Ishikawa (cell line): ENCODE measurements at regions not wholly inside any gene's neighbourhood (a gene's known extent, or its start where the extent isn't known, plus 50 kb on each side); places are given as distances from the start of the nearest gene placed in this dataset.

Source experiments
- CEBPB ChIP-seq: IDR thresholded peaks from 2 replicates; pipeline ENCODE4 v1.6.1; 2012
- CREB1 ChIP-seq: IDR thresholded peaks from 2 replicates; pipeline ENCODE4 v1.6.1; 2012; ENCODE audit warnings: low read depth
- EGR1 ChIP-seq: IDR thresholded peaks from 2 replicates; pipeline ENCODE4 v1.6.1; 2012
- EP300 ChIP-seq: IDR thresholded peaks from 2 replicates; pipeline ENCODE4 v1.6.1; 2012; ENCODE audit warnings: borderline replicate concordance
- FOXM1 ChIP-seq: IDR thresholded peaks from 2 replicates; pipeline ENCODE4 v1.6.1; 2012; ENCODE audit warnings: low read depth, borderline replicate concordance
- MAX ChIP-seq: IDR thresholded peaks from 2 replicates; pipeline ENCODE4 v1.6.1; 2012
- NFIC ChIP-seq: IDR thresholded peaks from 2 replicates; pipeline ENCODE4 v1.6.1; 2012
- RAD21 ChIP-seq: IDR thresholded peaks from 2 replicates; pipeline ENCODE4 v1.6.1; 2012; ENCODE audit warnings: low read depth
- TAF1 ChIP-seq: IDR thresholded peaks from 2 replicates; pipeline ENCODE4 v1.6.1; 2012; ENCODE audit warnings: low read depth, mild to moderate bottlenecking
- TCF12 ChIP-seq: IDR thresholded peaks from 2 replicates; pipeline ENCODE4 v1.6.1; 2012; ENCODE audit warnings: low read depth
- TEAD4 ChIP-seq: IDR thresholded peaks from 2 replicates; pipeline ENCODE4 v1.6.1; 2012
- YY1 ChIP-seq: IDR thresholded peaks from 2 replicates; pipeline ENCODE4 v1.6.1; 2012; ENCODE audit warnings: low read depth
- ZBTB7A ChIP-seq: IDR thresholded peaks from 2 replicates; pipeline ENCODE4 v1.6.1; 2012; ENCODE audit warnings: low read depth
- TF ChIP-seq, protein P1 (sequence below): IDR thresholded peaks from 2 replicates; pipeline ENCODE4 v1.6.1; 2012; ENCODE audit warnings: low read depth, mild to moderate bottlenecking
- TF ChIP-seq, protein P2 (sequence below): IDR thresholded peaks from 2 replicates; pipeline ENCODE4 v1.6.1; 2012

GRCh38 chr14:48954446-48954845 lies 631.7 kb downstream of the RPS29 start:
- TF ChIP-seq EGR1 (no peak), FOXM1 (no peak), CREB1 (no peak), EP300 (no peak), TCF12 (no peak), NFIC (no peak), CEBPB (no peak), MAX (no peak), YY1 (no peak), TEAD4 (no peak), TAF1 (no peak), ZBTB7A (no peak), RAD21 (no peak)
- TF ChIP-seq, protein P1, sequence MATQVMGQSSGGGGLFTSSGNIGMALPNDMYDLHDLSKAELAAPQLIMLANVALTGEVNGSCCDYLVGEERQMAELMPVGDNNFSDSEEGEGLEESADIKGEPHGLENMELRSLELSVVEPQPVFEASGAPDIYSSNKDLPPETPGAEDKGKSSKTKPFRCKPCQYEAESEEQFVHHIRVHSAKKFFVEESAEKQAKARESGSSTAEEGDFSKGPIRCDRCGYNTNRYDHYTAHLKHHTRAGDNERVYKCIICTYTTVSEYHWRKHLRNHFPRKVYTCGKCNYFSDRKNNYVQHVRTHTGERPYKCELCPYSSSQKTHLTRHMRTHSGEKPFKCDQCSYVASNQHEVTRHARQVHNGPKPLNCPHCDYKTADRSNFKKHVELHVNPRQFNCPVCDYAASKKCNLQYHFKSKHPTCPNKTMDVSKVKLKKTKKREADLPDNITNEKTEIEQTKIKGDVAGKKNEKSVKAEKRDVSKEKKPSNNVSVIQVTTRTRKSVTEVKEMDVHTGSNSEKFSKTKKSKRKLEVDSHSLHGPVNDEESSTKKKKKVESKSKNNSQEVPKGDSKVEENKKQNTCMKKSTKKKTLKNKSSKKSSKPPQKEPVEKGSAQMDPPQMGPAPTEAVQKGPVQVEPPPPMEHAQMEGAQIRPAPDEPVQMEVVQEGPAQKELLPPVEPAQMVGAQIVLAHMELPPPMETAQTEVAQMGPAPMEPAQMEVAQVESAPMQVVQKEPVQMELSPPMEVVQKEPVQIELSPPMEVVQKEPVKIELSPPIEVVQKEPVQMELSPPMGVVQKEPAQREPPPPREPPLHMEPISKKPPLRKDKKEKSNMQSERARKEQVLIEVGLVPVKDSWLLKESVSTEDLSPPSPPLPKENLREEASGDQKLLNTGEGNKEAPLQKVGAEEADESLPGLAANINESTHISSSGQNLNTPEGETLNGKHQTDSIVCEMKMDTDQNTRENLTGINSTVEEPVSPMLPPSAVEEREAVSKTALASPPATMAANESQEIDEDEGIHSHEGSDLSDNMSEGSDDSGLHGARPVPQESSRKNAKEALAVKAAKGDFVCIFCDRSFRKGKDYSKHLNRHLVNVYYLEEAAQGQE = no peak
- TF ChIP-seq, protein P2, sequence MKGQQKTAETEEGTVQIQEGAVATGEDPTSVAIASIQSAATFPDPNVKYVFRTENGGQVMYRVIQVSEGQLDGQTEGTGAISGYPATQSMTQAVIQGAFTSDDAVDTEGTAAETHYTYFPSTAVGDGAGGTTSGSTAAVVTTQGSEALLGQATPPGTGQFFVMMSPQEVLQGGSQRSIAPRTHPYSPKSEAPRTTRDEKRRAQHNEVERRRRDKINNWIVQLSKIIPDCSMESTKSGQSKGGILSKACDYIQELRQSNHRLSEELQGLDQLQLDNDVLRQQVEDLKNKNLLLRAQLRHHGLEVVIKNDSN = no peak

- TF ChIP-seq, protein P2 = no peak
- TF ChIP-seq RAD21 (no peak), CEBPB (no peak), TEAD4 (no peak), MAX (no peak), TAF1 (no peak), ZBTB7A (no peak), FOXM1 (no peak), EGR1 (no peak)
- TF ChIP-seq, protein P1 = no peak
Measured at GRCh38 chr14:48944809-48945208, 641.4 kb downstream of the RPS29 start.

DNA sequence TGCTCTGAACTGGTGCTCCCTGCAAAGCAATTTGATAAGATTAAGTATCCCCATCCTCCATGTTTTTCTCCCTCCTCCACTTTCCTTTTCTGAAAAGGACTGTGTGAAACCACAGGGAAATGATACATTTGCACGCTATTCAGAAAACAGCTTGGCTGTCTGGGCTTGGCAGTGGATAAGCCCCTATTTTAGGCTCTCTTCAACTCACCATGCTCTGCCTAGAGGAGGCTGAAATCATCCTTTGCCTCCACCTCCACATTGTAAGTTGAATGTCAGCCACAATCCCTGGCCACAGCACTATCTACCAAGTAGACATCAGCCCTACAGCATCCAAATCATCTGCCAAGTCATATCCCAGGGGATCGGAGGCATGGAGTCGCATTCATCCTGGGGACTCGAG lies 642.3 kb downstream of the RPS29 start:
- TF ChIP-seq, protein P2 = no peak
- TF ChIP-seq TCF12 (no peak), MAX (no peak), RAD21 (no peak), TEAD4 (no peak), FOXM1 (no peak), ZBTB7A (no peak), NFIC (no peak), YY1 (no peak), CEBPB (no peak)
- TF ChIP-seq, protein P1 = no peak

GRCh38 chr14:48937541-48938195 lies 648.5 kb downstream of the RPS29 start:
- TF ChIP-seq YY1 (no peak), TAF1 (no peak), EP300 (no peak), RAD21 (no peak), CEBPB (no peak), CREB1 (no peak), ZBTB7A (no peak), MAX (no peak), NFIC (no peak), TCF12 (no peak), FOXM1 (no peak), EGR1 (no peak), TEAD4 (no peak)
- TF ChIP-seq, protein P2 = no peak
- TF ChIP-seq, protein P1 = no peak
